GM19395 (cell line): ENCODE measurements at regions not wholly inside any gene's neighbourhood (a gene's known extent, or its start where the extent isn't known, plus 50 kb on each side); places are given as distances from the start of the nearest gene placed in this dataset.
"Not testable (repeated sequence)": the region's sequence is repeated elsewhere in the genome, so short reads cannot be mapped to it uniquely, and the experiment has no call there.

Experiments used
- ATAC-seq: cut with Tn5 transposase; IDR thresholded peaks from one replicate; pipeline ENCODE4 v1.9.1; 2021; ENCODE audit warnings: mild to moderate bottlenecking, moderate library complexity; ENCODE audit not compliant: unreplicated experiment

DNA sequence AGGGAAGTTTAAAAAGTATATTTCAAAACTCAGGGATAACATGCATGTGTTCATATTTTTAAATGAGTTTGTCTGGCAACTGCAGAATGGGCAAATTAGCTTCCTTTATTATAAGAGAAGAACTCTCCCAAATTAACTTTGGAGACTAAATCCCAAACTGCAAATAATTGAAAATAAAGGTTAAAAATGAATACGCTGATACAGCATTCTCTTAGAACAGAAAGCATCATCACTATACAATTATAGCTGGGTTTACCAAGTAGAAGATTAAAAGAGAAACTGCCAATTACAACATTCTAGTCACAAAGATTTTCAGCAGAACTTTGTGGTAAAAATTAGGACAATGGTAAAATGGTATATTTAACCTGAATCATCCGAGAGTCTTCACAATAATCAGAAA, 73.3 kb downstream of the OLFM4 start:
- no peak for ATAC-seq

DNA sequence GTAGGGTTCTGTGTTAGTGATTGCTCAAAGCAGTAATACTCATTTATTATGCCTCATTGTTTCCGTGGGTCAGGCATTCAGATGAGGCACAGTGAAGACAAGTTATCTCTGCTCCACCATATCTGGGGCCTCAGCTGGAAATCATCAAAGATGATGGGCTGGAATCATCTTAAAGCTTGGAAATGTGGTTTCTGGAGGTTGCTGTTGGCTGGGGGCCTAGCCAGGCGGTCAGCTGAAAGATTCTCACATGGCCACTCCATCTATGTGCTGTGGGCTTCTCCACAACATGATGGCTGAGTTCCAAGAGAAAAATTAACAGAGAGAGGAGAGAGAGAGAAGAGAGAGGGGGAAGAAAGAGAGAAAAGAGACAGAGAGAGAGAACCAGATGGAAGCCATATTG, 75.5 kb downstream of the OLFM4 start:
- ATAC-seq, result no peak

DNA sequence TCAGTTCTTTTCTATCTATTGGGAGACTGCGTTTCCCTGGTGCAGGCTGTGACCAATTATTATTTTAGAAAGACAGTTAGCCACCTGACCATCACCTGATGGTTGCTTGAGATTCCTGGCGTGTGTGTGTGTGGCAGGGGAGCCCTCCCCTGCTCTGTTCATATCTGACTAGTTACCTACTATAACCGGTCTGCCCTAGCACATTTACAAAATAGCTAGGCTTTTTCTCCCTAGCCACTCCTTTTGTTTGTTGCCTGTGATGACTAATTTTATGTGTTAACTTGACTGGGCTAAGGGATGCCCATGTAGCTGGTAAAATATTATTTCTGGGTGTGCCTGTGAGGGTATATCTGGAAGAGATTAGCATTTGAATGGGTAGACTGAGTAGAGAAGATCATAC, 76.9 kb downstream of the OLFM4 start:
- no peak for ATAC-seq

- ATAC-seq, result no peak
These were observed 77.3 kb downstream of the OLFM4 start for GRCh38 chr13:53105890-53106289.

GRCh38 chr13:53110181-53110580, 81.6 kb downstream of the OLFM4 start:
- no peak for ATAC-seq

- ATAC-seq, result no peak
These were observed 82.0 kb downstream of the OLFM4 start for GRCh38 chr13:53110614-53111013.

GRCh38 chr13:53112522-53112921, 83.9 kb downstream of the OLFM4 start:
- no peak for ATAC-seq

GRCh38 chr13:53117048-53117447, 88.4 kb downstream of the OLFM4 start:
- not testable (repeated sequence) for ATAC-seq

DNA sequence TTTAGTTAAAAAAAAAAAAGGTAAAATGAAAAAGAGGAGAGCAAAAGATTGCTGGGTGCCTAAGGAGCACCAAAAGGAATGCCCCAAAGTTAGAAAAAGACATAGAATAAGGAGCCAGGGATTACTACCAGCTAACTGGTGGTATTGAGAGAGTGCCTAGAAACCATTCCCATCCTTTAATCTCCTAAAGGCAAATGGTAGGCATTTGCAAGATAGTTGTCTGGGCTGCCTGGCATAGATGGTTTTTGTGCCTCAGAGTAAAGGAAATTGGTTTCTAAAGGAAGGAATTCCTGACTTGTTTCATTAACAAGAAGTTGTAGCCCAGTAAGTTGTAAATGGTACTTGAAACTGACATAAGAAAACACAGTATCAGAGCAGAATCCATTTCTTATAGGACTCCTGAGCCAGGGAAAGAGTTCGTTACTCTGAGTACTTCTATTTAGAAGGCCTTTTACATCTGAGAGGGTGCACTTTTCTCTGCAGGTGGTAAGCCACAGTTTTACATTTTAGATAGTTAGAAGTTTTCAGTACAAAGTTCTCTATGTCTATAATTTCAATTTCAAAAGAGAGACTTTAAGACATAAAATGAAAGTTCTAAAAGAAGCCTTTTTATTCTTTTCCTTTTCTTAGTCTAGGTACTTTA, 92.6 kb downstream of the OLFM4 start:
- no peak for ATAC-seq

- no peak for ATAC-seq
These were observed 93.3 kb downstream of the OLFM4 start for GRCh38 chr13:53121919-53122318.

- ATAC-seq, result no peak
These were observed 94.9 kb downstream of the OLFM4 start for GRCh38 chr13:53123536-53123935.

DNA sequence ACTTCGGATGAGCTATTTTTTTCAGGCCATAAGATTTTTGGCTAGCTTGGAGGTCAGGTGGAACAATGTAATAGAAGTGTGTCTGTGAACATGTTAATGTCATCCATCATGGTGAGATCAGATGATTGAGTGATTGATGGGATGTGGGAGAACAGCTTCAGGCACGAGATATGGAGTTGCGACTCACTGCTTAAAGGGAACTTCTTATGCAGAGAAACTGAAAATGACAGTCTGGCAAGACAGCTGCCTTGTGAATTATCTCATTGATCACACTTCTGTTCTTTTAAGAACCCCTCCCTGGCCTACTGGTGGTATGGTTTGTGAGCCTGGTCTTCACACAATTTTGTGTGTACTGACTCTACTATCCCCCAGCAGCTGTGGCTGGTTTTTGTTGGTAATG, 96.0 kb downstream of the OLFM4 start:
- no peak for ATAC-seq

- no peak for ATAC-seq
These were observed 98.2 kb downstream of the OLFM4 start for GRCh38 chr13:53126841-53127245.

GRCh38 chr13:53127373-53127772, 98.8 kb downstream of the OLFM4 start:
- no peak for ATAC-seq

- no peak for ATAC-seq
These were observed 101.3 kb downstream of the OLFM4 start for GRCh38 chr13:53129864-53130393.

- no peak for ATAC-seq
These were observed 102.7 kb downstream of the OLFM4 start for GRCh38 chr13:53131361-53131760.

- ATAC-seq, result no peak
These were observed 106.7 kb downstream of the OLFM4 start for GRCh38 chr13:53135301-53135700.

DNA sequence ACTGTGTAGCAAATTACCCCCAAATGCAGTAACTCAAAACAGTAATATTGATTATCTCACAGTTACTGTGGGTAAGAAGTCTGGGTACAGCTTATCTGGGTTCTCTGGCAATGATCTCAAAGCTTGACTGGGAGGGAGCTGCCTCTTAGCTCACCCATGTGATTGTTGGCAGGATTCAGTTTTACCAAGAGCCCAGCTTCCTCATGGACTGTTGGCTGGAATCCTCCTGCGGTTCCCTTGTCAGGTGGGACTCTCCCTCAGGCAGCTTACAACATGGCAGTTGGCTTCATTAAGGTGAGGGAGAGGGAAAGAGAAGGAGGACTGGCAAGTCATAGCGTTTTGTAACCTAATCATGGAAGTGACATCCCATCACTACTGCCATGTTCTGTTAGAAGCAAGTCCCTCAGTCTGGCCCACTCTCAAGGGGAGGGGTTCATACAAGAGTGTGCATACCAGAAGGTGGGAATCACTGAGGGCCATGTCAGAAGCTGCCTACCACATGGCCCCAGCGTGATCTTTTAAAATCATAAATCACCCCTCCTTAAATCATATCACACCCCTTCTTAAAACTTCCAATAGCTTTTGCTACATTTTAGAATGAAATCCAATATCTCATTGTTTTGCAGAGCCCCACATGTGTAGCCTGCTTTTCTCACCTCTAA, 108.1 kb downstream of the OLFM4 start:
- ATAC-seq, result no peak

DNA sequence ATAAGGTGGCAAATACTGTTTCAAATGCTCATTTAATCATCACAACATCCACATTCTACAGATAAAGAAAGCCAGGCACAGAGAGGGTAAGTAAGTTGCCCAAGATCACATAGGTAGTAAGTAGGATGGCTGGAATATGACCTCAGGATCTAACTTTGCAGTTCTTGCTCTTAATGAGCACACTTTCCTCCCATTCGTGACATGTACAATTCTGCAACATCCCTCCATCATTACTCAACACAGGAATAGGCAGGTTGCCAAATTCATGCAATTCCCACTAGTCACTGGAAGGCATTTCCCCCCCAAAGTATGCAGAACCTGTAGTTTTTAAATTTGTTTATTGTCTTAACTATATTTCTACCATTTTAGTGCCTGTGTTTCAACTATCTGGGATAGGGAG, 109.2 kb downstream of the OLFM4 start:
- no peak for ATAC-seq

GRCh38 chr13:53138376-53139036, 109.9 kb downstream of the OLFM4 start:
- no peak for ATAC-seq

DNA sequence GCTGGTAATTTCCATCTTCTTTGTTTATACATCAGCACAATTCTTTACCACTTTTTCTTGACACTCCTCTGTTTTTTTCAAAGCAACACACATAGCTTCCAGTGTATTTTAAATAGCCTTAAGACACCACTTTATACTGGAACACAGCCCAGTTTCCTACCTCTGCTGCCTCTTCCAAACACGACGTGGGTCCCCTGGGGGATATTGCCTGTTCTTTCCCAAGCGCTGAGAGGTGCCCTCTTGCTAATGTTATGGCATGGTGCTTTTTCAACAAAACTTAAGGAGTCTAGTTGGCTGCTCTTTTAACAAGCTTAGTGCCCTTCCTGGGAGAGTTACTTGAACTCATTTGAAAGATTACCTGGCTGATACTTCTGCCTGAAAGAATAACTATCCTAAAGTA, 112.7 kb downstream of the OLFM4 start:
- ATAC-seq, result no peak

DNA sequence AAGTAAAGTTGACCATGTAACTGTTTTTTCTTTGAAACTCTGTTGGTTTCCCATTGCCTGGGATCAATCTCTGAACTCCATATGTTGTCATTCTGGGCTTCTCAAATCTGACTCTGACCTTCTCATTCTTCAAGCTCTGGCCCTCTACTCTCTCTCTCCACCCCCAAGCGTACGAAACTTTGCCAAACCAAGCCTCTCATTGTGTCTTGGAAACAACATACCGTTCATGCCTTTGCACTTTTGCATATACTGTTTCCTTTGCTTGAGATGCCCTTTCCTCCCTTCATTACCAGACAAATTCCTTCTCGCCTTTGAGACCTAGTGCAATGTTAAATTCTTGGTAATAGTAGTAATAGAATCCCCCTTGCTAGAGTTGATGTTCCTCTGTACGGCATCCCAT, 113.7 kb downstream of the OLFM4 start:
- ATAC-seq, result no peak
